ENCODE measurements at regions not wholly inside any gene's neighbourhood (a gene's known extent, or its start where the extent isn't known, plus 50 kb on each side); places are given as distances from the start of the nearest gene placed in this dataset.
"Not testable (repeated sequence)": the region's sequence is repeated elsewhere in the genome, so short reads cannot be mapped to it uniquely, and the experiment has no call there.

- no peak for DNase-seq (ENCODE audit: low read depth)
- in situ Hi-C loops (cut with HindIII; ENCODE audit: low pct_unique_long_range_greater_than_20kb, low sequenced_read_pairs), result no loop called here
Measured at GRCh38 chr5:1966461-1966860, 83.7 kb upstream of the IRX4 start.

- no peak for DNase-seq (ENCODE audit: low read depth)
- in situ Hi-C loops (cut with HindIII; ENCODE audit: low pct_unique_long_range_greater_than_20kb, low sequenced_read_pairs), result no loop called here
Measured at GRCh38 chr5:1965925-1966324, 83.2 kb upstream of the IRX4 start.

DNA sequence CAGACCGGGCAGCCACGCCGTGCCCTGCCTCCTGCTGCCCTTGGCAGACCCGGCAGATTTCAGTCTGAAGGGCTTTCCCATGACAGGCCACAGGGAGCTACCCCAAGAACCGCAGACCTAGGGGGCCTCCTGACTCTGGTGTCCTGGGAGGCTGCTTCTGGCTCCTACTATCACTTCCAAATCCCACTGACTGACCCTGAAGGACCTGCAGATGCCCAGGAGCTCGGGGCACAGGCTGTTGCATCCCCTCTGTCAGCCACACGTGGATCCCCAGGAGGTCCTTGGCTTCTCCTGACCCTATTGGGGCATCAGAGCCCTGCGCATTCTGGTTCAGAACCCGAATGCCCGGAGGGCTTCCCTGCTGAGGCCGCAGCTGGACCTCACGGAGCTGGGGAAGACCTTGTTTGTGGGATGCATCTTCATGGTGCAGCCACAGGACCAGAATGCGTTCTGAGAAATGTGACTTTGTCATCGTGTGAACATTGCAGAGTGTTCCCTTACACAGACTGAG lies 81.3 kb upstream of the IRX4 start:
- DNase-seq (ENCODE audit: low read depth), result no peak
- in situ Hi-C loops (cut with HindIII; ENCODE audit: low pct_unique_long_range_greater_than_20kb, low sequenced_read_pairs), result no loop called here

GRCh38 chr5:1963358-1963757 lies 80.6 kb upstream of the IRX4 start:
- no peak for DNase-seq (ENCODE audit: low read depth)
- in situ Hi-C loops (cut with HindIII; ENCODE audit: low pct_unique_long_range_greater_than_20kb, low sequenced_read_pairs), result no loop called here

DNA sequence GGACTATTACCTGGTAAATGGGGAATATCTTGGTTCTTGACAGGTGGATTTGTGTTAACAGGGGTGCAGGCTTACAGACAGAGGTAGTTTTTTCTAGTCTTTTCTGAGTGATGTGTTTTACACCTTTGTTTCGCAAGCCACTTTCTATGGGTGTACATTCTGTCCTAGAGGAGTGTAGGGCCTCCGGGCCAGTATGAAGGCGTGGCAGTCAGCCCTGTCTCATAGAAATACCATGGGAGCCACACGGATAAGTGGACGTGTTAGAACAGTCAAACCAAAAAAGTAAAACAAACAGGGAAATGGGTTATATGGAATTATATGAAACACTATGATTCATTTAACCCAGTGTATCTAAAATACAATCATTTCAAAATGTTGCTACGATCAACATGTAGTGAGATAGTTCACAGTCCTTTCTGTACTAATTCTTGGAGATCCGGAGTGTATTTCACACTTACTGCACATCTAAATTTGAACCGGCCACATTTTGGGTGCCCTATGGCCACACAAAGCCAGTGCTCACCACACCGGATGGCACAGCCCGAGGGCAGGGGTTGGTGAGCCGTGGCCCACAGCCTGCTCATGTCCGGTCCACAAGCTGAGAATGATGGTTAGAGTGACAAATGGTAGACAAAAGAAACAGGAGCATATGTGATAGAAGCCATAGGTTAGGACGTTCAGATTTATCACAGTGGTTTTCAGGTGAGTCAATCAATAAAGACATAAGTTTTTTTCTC lies 80.1 kb upstream of the IRX4 start:
- in situ Hi-C loops (cut with HindIII; ENCODE audit: low pct_unique_long_range_greater_than_20kb, low sequenced_read_pairs), result no loop called here
- no peak for DNase-seq (ENCODE audit: low read depth)

DNA sequence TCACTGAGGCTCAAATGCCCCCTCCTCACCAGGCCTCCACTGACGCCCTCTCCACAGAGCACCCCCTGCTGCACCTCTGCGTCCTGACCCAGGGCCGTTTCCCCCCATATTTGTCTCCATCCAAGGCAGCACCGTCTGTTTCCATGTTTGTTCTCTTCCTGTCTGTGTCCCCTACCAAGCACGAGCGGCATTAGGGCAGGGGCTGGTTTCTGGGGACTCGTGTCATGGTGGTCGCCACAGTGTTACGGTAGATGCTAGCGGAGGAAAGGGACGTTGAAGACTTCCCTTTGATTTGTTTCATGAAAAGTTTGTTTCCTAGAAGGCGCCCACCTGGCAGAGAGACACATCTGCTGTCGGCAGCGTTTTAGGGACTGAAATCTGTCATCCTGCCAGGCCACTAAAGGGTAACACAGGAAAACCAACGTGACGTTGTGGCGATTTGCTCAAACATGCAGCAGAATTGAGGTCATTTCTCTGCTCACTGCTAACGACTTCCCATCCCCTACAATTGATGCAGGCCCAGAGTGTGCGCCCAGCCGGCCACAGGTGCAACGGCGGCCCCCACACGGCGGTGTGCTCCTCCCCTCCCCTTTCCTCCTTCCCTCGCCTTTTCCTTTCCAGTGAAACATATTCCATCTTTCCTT lies 79.3 kb upstream of the IRX4 start:
- no peak for DNase-seq (ENCODE audit: low read depth)
- in situ Hi-C loops (cut with HindIII; ENCODE audit: low pct_unique_long_range_greater_than_20kb, low sequenced_read_pairs), result no loop called here

GRCh38 chr5:1961304-1961946 lies 78.7 kb upstream of the IRX4 start:
- in situ Hi-C loops (cut with HindIII; ENCODE audit: low pct_unique_long_range_greater_than_20kb, low sequenced_read_pairs), result no loop called here
- DNase-seq (ENCODE audit: low read depth), result no peak

DNA sequence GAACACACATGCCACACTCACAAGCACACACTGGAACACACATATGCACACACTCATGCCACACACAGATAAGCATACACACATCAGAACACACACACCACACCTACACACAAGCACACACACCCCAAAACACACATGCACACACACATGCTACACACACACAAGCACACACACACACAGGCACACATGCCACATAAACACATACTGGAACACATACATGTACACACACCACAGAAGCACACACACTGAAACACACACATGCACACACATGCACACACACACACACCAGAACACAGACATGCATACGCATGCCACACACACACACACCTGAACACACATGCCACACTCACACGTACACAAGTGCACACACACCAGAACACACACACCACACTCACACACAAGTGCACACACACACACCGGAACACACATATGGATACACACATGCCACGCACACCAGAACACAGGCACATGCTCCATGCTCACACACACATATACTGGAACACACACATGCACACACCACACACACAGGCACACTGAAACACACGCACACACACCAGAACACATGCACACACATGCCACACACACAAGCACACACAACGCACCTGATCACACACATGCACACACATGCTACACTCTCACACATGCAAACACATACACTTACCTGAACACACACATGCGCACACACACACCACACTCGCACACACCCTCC lies 78.0 kb upstream of the IRX4 start:
- no peak for DNase-seq (ENCODE audit: low read depth)
- in situ Hi-C loops (cut with HindIII; ENCODE audit: low pct_unique_long_range_greater_than_20kb, low sequenced_read_pairs), result no loop called here

- in situ Hi-C loops (cut with HindIII; ENCODE audit: low pct_unique_long_range_greater_than_20kb, low sequenced_read_pairs), result no loop called here
- DNase-seq (ENCODE audit: low read depth), result no peak
Measured at GRCh38 chr5:1959725-1960581, 77.2 kb upstream of the IRX4 start.

- in situ Hi-C loops (cut with HindIII; ENCODE audit: low pct_unique_long_range_greater_than_20kb, low sequenced_read_pairs), result no loop called here
Measured at GRCh38 chr5:1959231-1959630, 76.5 kb upstream of the IRX4 start.

DNA sequence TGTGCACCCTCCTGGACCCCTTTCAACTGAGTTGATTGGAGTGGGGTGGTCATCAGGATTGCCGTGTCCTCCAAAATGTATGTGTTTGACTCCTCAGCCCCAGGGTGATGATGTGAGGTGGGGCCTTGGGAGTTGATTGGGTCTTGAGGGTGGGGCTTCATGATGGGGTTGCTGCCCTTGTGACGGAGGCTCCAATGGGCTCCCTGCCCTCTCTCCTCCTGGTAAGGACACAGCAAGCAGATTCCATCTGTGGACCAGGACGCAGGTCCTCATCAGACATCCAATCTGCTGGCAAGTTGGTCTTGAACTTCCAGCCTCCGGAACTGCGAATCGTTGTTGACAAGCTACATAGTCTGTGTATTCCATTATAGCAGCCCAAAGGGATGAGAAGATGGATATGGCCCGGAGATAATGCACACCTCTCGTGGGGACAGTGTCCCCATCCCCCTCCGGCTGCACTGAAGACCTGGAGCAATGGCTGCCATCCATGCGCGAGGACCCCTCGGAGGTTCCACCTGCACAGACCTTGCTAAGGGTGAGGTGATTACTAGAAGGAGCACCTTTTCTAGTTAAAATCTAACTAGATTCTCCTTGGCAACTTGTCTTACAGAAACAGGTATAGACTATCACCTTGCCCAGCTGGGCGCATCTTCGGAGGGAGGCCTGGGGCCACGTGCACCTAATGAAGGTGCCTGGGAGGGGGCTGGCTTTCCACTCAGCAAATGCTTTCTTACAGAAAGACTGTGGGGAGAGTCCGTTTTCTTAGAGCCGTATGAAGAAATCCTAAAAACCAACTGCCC lies 75.7 kb upstream of the IRX4 start:
- in situ Hi-C loops (cut with HindIII; ENCODE audit: low pct_unique_long_range_greater_than_20kb, low sequenced_read_pairs), result no loop called here
- DNase-seq (ENCODE audit: low read depth), result no peak

More at GRCh38 chr5:1959231-1959630, 76.5 kb upstream of the IRX4 start:
- DNase-seq (ENCODE audit: low read depth), result no peak

- no peak for DNase-seq (ENCODE audit: low read depth)
- in situ Hi-C loops (cut with HindIII; ENCODE audit: low pct_unique_long_range_greater_than_20kb, low sequenced_read_pairs), result no loop called here
Measured at GRCh38 chr5:1955586-1955985, 72.9 kb upstream of the IRX4 start.

GRCh38 chr5:1953710-1954109 lies 71.0 kb upstream of the IRX4 start:
- in situ Hi-C loops (cut with HindIII; ENCODE audit: low pct_unique_long_range_greater_than_20kb, low sequenced_read_pairs); DNase-seq (ENCODE audit: low read depth): not testable (repeated sequence)

DNA sequence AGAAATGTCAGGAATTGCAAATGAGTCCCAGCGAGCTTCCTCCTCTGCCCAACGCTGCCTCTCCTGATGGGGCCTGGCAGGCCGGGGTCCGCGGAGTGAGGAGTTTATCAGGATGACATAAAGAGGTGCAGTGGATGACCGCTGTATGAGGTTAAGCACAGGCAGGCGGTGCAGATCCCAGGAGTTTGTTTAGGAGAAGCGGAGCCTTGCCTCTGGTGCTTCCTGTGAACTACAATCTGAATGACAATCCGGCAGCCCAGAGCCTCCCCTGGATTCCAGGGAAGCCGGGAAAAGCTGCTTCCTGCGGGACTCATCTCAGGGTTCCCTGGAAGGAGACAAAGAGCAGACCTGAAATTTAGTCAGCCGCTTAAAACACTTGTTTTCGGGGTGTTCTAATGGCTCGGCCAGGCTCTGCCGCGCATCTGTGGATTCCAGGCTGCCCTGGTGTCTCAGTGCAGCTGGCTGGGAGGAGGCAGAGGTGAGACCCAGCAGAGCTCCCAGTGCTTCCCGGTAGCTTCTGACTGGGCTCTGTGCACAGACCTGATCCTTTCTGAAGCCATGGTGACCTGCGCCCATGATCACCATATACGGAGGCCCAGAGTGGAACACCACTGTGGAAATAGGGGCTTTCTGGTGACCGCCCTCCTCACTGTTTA lies 69.8 kb upstream of the IRX4 start:
- in situ Hi-C loops (cut with HindIII; ENCODE audit: low pct_unique_long_range_greater_than_20kb, low sequenced_read_pairs), result no loop called here
- no peak for DNase-seq (ENCODE audit: low read depth)

DNA sequence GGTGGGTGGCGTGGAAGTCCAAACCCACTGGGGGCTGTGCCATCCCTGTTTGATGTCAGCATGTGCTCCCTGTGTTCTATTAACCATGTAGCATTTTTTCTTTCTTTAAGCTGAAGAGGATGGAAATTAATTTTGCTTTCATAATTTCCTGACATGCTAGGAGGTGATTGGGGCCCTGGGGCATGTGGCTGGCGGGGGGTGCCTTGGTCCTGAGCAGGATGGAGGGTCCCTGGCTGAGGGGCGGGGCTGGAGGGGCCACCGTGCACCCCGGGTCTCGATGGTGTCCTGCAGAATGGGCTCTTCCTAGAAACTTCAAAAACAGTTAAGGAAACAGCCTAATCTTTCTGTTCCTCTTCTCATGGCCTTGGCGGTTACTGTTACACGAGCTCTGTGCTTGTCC lies 69.3 kb upstream of the IRX4 start:
- in situ Hi-C loops (cut with HindIII; ENCODE audit: low pct_unique_long_range_greater_than_20kb, low sequenced_read_pairs), result no loop called here
- no peak for DNase-seq (ENCODE audit: low read depth)

GRCh38 chr5:1951165-1951816 lies 68.6 kb upstream of the IRX4 start:
- in situ Hi-C loops (cut with HindIII; ENCODE audit: low pct_unique_long_range_greater_than_20kb, low sequenced_read_pairs), result no loop called here
- no peak for DNase-seq (ENCODE audit: low read depth)
